ENCODE measurements at regions not wholly inside any gene's neighbourhood (a gene's known extent, or its start where the extent isn't known, plus 50 kb on each side); places are given as distances from the start of the nearest gene placed in this dataset.

DNA sequence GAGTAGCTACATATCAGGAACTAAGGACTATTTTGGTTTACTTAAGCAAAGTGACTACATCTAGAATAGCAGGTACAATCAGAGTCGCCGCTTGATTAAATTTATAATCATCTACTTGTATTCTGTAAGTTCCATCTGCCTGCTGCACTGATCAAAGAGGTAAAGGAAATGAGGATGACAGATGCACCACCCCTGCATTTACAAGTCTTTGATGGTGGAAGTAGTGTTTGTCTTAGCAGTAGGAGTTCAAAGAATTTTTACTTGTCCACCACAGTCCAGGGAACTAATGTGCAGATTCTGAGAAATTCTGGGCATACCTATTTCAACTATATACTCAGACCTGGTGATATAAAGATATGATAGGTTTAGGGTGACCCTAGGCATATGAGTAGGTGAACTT is 184.1 kb upstream of the IVNS1ABP start:
- TF ChIP-seq GATA2 (IDR thresholded peaks at IDR 0.05; ENCODE audit: insufficient read depth, insufficient read length, low read depth, low read length): no peak
- TF ChIP-seq EZH2 (IDR thresholded peaks at IDR 0.05; ENCODE audit: borderline replicate concordance, low read depth, low read length, severe bottlenecking): no peak
- TF ChIP-seq CTCF (IDR thresholded peaks at IDR 0.05; ENCODE audit: extremely low read depth in 1 of 2, insufficient read depth in 1 of 2, low read depth in 1 of 2, low read length in 2 of 2): no peak
- TF ChIP-seq POLR2A (IDR thresholded peaks at IDR 0.05; ENCODE audit: low read depth, low read length): no peak
- TF ChIP-seq MYC (IDR thresholded peaks at IDR 0.05; ENCODE audit: low read depth, low read length): no peak
- TF ChIP-seq JUN (IDR thresholded peaks at IDR 0.05; ENCODE audit: borderline replicate concordance, insufficient read depth, insufficient read length, low read depth): no peak
- TF ChIP-seq POLR2AphosphoS5 (IDR thresholded peaks at IDR 0.05; ENCODE audit: insufficient read depth, low read depth, low read length): no peak
- TF ChIP-seq MAX (IDR thresholded peaks at IDR 0.05; ENCODE audit: insufficient read depth, insufficient read length): no peak

Data from endothelial cell of umbilical vein (primary cell).